ENCODE measurements at regions not wholly inside any gene's neighbourhood (a gene's known extent, or its start where the extent isn't known, plus 50 kb on each side); places are given as distances from the start of the nearest gene placed in this dataset.

GRCh38 chr1:80842796-80843195 lies 957.9 kb upstream of the ADGRL2 start:
- TF ChIP-seq NRF1 (IDR thresholded peaks at IDR 0.05; ENCODE audit: low read depth, low read length) (no peak), POLR2A (IDR thresholded peaks at IDR 0.05; ENCODE audit: control extremely low read depth in 1 of 2, low read depth in 2 of 2, low read length in 2 of 2) (no peak), EP300 (IDR thresholded peaks at IDR 0.05; ENCODE audit: borderline replicate concordance in 1 of 2, low read depth in 2 of 2, low read length in 2 of 2) (no peak), YY1 (IDR thresholded peaks at IDR 0.05; ENCODE audit: low read depth, low read length) (no peak), E2F6 (IDR thresholded peaks at IDR 0.05) (no peak), EZH2 (IDR thresholded peaks at IDR 0.05; ENCODE audit: low read depth, low read length, severe bottlenecking) (no peak), CTCF (IDR thresholded peaks at IDR 0.05; ENCODE audit: control extremely low read depth in 1 of 3, insufficient read depth in 1 of 3, low read depth in 1 of 3, low read length in 3 of 3) (no peak), SP1 (IDR thresholded peaks at IDR 0.05; ENCODE audit: low read depth, low read length) (no peak), GTF2F1 (IDR thresholded peaks at IDR 0.05; ENCODE audit: borderline replicate concordance, low read depth, low read length) (no peak), POLR2AphosphoS5 (IDR thresholded peaks at IDR 0.05; ENCODE audit: low read depth, low read length) (no peak), MAX (IDR thresholded peaks at IDR 0.05) (no peak), CHD1 (IDR thresholded peaks at IDR 0.05; ENCODE audit: low read depth, low read length) (no peak), TAF1 (IDR thresholded peaks at IDR 0.05; ENCODE audit: low read depth, low read length) (no peak), RFX5 (IDR thresholded peaks at IDR 0.05; ENCODE audit: borderline replicate concordance, low read depth, low read length) (no peak)

Data from H1 (cell line).